ENCODE measurements at regions not wholly inside any gene's neighbourhood (a gene's known extent, or its start where the extent isn't known, plus 50 kb on each side); places are given as distances from the start of the nearest gene placed in this dataset.

- H2AFZ ChIP-seq (ENCODE audit: insufficient read depth, low read depth, low read length, poor library complexity, severe bottlenecking), result no peak overlapping the region
- no peak overlapping the region for H3K27ac Mint-ChIP-seq
- H3K4me2 ChIP-seq (replicated peaks; ENCODE audit: extremely low read depth, low read length, poor library complexity, severe bottlenecking), result no peak overlapping the region
- H3K4me1 ChIP-seq (ENCODE audit: control insufficient read depth in 1 of 2, insufficient read depth in 2 of 2, low read length in 2 of 2), result no peaks in the 10 kb centered on the region
- no peak for DNase-seq
- no peaks in the 10 kb centered on the region for H3K36me3 Mint-ChIP-seq
- no peak overlapping the region for H3K9ac ChIP-seq (ENCODE audit: insufficient read depth, low read length, poor library complexity, severe bottlenecking)
- H3K9me3 ChIP-seq (replicated peaks in 1 of 2; ENCODE audit: control insufficient read depth in 1 of 2, insufficient read depth in 1 of 2, low read length in 2 of 2), result no peaks in the 10 kb centered on the region
- intact Hi-C loops (cut with micrococcal nuclease), result no loop called here
- no peaks in the 10 kb centered on the region for H3K27me3 ChIP-seq (ENCODE audit: control insufficient read depth in 2 of 2, insufficient read depth in 2 of 2, low read length in 2 of 2)
- no peaks in the 10 kb centered on the region for H3K27me3 Mint-ChIP-seq (ENCODE audit: low read depth in 3 of 3)
- no peaks in the 10 kb centered on the region for H3K4me1 Mint-ChIP-seq
- H3K9me3 Mint-ChIP-seq, result no peaks in the 10 kb centered on the region
- H3K4me3 Mint-ChIP-seq, result no peak overlapping the region
- no peaks in the 10 kb centered on the region for H3K36me3 ChIP-seq (replicated peaks in 1 of 2; ENCODE audit: control insufficient read depth in 1 of 2, insufficient read depth in 2 of 2, low read length in 2 of 2)
- no peaks in the 10 kb centered on the region for H4K20me1 ChIP-seq (ENCODE audit: insufficient read depth, low read length)
- no peak overlapping the region for H3K4me3 ChIP-seq (replicated peaks in 1 of 3; ENCODE audit: low read depth in 2 of 3, low read length in 3 of 3)
- no peak overlapping the region for H3K27ac ChIP-seq (ENCODE audit: low read depth in 1 of 2, low read length in 2 of 2)
- TF ChIP-seq CTCF (IDR thresholded peaks at IDR 0.05), result no peak
- 80% methylated on average over 2 of the region's 3 CpGs for WGBS (ENCODE audit: insufficient coverage)
- no peaks in the 10 kb centered on the region for H3K79me2 ChIP-seq (ENCODE audit: insufficient read depth, low read length)
These were observed 594.3 kb upstream of the REG3G start for GRCh38 chr2:78431241-78431640.

GRCh38 chr2:78439122-78439521 lies 586.4 kb upstream of the REG3G start:
- no peak overlapping the region for H3K27ac Mint-ChIP-seq
- H3K9me3 Mint-ChIP-seq, result peaks cover 0 to 1% (median 0%) of the 10 kb centered on the region in 7 donors

More at GRCh38 chr2:78439122-78439521, 586.4 kb upstream of the REG3G start:
- no peaks in the 10 kb centered on the region for H3K36me3 Mint-ChIP-seq
- Histone ChIP-seq H3K9me3 (replicated peaks in 1 of 2; ENCODE audit: control insufficient read depth in 1 of 2, insufficient read depth in 1 of 2, low read length in 2 of 2) (no peaks in the 10 kb centered on the region), H3K4me3 (replicated peaks in 1 of 3; ENCODE audit: low read depth in 2 of 3, low read length in 3 of 3) (no peak overlapping the region), H3K27me3 (ENCODE audit: control insufficient read depth in 2 of 2, insufficient read depth in 2 of 2, low read length in 2 of 2) (no peaks in the 10 kb centered on the region), H3K27ac (ENCODE audit: low read depth in 1 of 2, low read length in 2 of 2) (no peak overlapping the region), H3K9ac (ENCODE audit: insufficient read depth, low read length, poor library complexity, severe bottlenecking) (no peak overlapping the region), H3K4me2 (replicated peaks; ENCODE audit: extremely low read depth, low read length, poor library complexity, severe bottlenecking) (no peak overlapping the region), H3K36me3 (replicated peaks in 1 of 2; ENCODE audit: control insufficient read depth in 1 of 2, insufficient read depth in 2 of 2, low read length in 2 of 2) (no peaks in the 10 kb centered on the region), H2AFZ (ENCODE audit: insufficient read depth, low read depth, low read length, poor library complexity, severe bottlenecking) (no peak overlapping the region), H3K4me1 (ENCODE audit: control insufficient read depth in 1 of 2, insufficient read depth in 2 of 2, low read length in 2 of 2) (no peaks in the 10 kb centered on the region), H4K20me1 (ENCODE audit: insufficient read depth, low read length) (no peaks in the 10 kb centered on the region), H3K79me2 (ENCODE audit: insufficient read depth, low read length) (no peaks in the 10 kb centered on the region)
- no peaks in the 10 kb centered on the region for H3K27me3 Mint-ChIP-seq (ENCODE audit: low read depth in 3 of 3)
- no peaks in the 10 kb centered on the region for H3K4me1 Mint-ChIP-seq
- no peak overlapping the region for H3K4me3 Mint-ChIP-seq
- no peak for DNase-seq
- WGBS (ENCODE audit: insufficient coverage), result no CpG with 5 or more reads among the region's 2 CpGs
- no peak for TF ChIP-seq CTCF (IDR thresholded peaks at IDR 0.05)
- intact Hi-C loops (cut with micrococcal nuclease), result no loop called here

Measured in CD14-positive monocyte (primary cell).